ENCODE measurements at regions not wholly inside any gene's neighbourhood (a gene's known extent, or its start where the extent isn't known, plus 50 kb on each side); places are given as distances from the start of the nearest gene placed in this dataset.
A peak's percentile ranks its signal among the peaks of the same experiment; 100 is the strongest.

GRCh38 chr5:108650997-108651396 lies 96.7 kb upstream of the FER start:
- no peak for DNase-seq (ENCODE audit: low read depth)
- H3K4me3 ChIP-seq (ENCODE audit: low read depth, low read length), result no peak overlapping the region
- no peak for TF ChIP-seq CTCF (conservative IDR thresholded peaks at IDR 0.05; ENCODE audit: low read depth, low read length)

GRCh38 chr5:108649646-108650045 lies 98.1 kb upstream of the FER start:
- no peak for TF ChIP-seq CTCF (conservative IDR thresholded peaks at IDR 0.05; ENCODE audit: low read depth, low read length)
- no peak for DNase-seq (ENCODE audit: low read depth)
- H3K4me3 ChIP-seq (ENCODE audit: low read depth, low read length), result no peak overlapping the region

GRCh38 chr5:108649106-108649505 lies 98.6 kb upstream of the FER start:
- no peak overlapping the region for H3K4me3 ChIP-seq (ENCODE audit: low read depth, low read length)
- no peak for DNase-seq (ENCODE audit: low read depth)
- TF ChIP-seq CTCF (conservative IDR thresholded peaks at IDR 0.05; ENCODE audit: low read depth, low read length), result no peak

- DNase-seq (ENCODE audit: low read depth), result peak; percentile 13
- no peak overlapping the region for H3K4me3 ChIP-seq (ENCODE audit: low read depth, low read length)
- TF ChIP-seq CTCF (conservative IDR thresholded peaks at IDR 0.05; ENCODE audit: low read depth, low read length), result peak; percentile 95
These were observed 105.4 kb upstream of the FER start for GRCh38 chr5:108642170-108642906.

GRCh38 chr5:108641596-108641995 lies 106.1 kb upstream of the FER start:
- no peak for TF ChIP-seq CTCF (conservative IDR thresholded peaks at IDR 0.05; ENCODE audit: low read depth, low read length)
- DNase-seq (ENCODE audit: low read depth), result no peak
- H3K4me3 ChIP-seq (ENCODE audit: low read depth, low read length), result no peak overlapping the region

GRCh38 chr5:108639366-108639765 lies 108.3 kb upstream of the FER start:
- no peak for DNase-seq (ENCODE audit: low read depth)
- TF ChIP-seq CTCF (conservative IDR thresholded peaks at IDR 0.05; ENCODE audit: low read depth, low read length), result no peak
- H3K4me3 ChIP-seq (ENCODE audit: low read depth, low read length), result no peak overlapping the region

GRCh38 chr5:108638021-108638420 lies 109.7 kb upstream of the FER start:
- DNase-seq (ENCODE audit: low read depth), result no peak
- no peak overlapping the region for H3K4me3 ChIP-seq (ENCODE audit: low read depth, low read length)
- TF ChIP-seq CTCF (conservative IDR thresholded peaks at IDR 0.05; ENCODE audit: low read depth, low read length), result no peak
